Natural killer cell (primary cell): ENCODE measurements at regions not wholly inside any gene's neighbourhood (a gene's known extent, or its start where the extent isn't known, plus 50 kb on each side); places are given as distances from the start of the nearest gene placed in this dataset.

Experiments used
- ATAC-seq, 3 donors: fragments of 150-1000 bp in 2 of 3; fragments of 200-7000 bp in 1 of 3; cut with Tn5 transposase; 1 replicate in 1 of 3; 2 replicates in 2 of 3; pipeline ENCODE4 v1.10.0; 2021; ENCODE audit warnings: mild to moderate bottlenecking in 2 of 3, moderate library complexity in 2 of 3
- DNase-seq, 2 donors: peaks; one replicate each; pipeline versions ENCODE4 v3.0.0 to v3.0.0-alpha.2; 2013 to 2021; ENCODE audit warnings: mixed read lengths in 1 of 2
- H3K27ac ChIP-seq: one replicate; pipeline ENCODE4 v1.5.1; 2013; ENCODE audit warnings: mild to moderate bottlenecking, low read length
- H3K27me3 ChIP-seq: one replicate; pipeline ENCODE4 v1.6.1; 2013; ENCODE audit warnings: low read length; ENCODE audit not compliant: control insufficient read depth, insufficient read depth
- H3K36me3 ChIP-seq: one replicate; pipeline ENCODE4 v1.6.1; 2013; ENCODE audit warnings: low read length; ENCODE audit not compliant: control insufficient read depth, insufficient read depth
- H3K4me1 ChIP-seq: one replicate; pipeline ENCODE4 v1.6.1; 2013; ENCODE audit warnings: low read length; ENCODE audit not compliant: control insufficient read depth, insufficient read depth
- H3K4me3 ChIP-seq: one replicate; pipeline ENCODE4 v1.5.1; 2013; ENCODE audit warnings: low read length
- H3K9me3 ChIP-seq: one replicate; pipeline ENCODE4 v1.6.1; 2013; ENCODE audit warnings: low read length; ENCODE audit not compliant: control insufficient read depth, insufficient read depth
- H3K27ac Mint-ChIP-seq, 2 donors: one replicate each; pipeline ENCODE4 v1.8.0; 2022; ENCODE audit warnings: mild to moderate bottlenecking in 2 of 2, mixed read lengths in 2 of 2, moderate library complexity in 1 of 2
- H3K27me3 Mint-ChIP-seq, 2 donors: one replicate each; pipeline ENCODE4 v1.8.0; 2022; ENCODE audit warnings: low read depth in 2 of 2, mixed read lengths in 2 of 2
- H3K36me3 Mint-ChIP-seq: one replicate; pipeline ENCODE4 v1.8.0; 2022; ENCODE audit warnings: mixed read lengths
- H3K4me1 Mint-ChIP-seq, 2 donors: one replicate each; pipeline ENCODE4 v1.8.0; 2022; ENCODE audit warnings: mixed read lengths in 2 of 2
- H3K4me3 Mint-ChIP-seq: one replicate; pipeline ENCODE4 v1.8.0; 2022; ENCODE audit warnings: mild to moderate bottlenecking, moderate library complexity, mixed read lengths
- H3K9me3 Mint-ChIP-seq, 2 donors: one replicate each; pipeline ENCODE4 v1.8.0; 2022; ENCODE audit warnings: mixed read lengths in 2 of 2
- CTCF ChIP-seq: fragments of 200-600 bp; IDR thresholded peaks from one replicate; pipeline ENCODE4 v1.8.0; 2022; ENCODE audit warnings: antibody characterized with exemption
- WGBS: methylation state at CpG from one replicate; pipeline ENCODE4 v1.1.7; 2013; ENCODE audit warnings: missing lambda C conversion rate; ENCODE audit not compliant: insufficient coverage; 5-methylcytosine and 5-hydroxymethylcytosine counted together
- intact Hi-C: fragments of 100-400 bp; cut with micrococcal nuclease; formaldehyde crosslinking; loops from one replicate; pipeline ENCODE4 v1.14.2; 2022

- Mint-ChIP-seq H3K36me3 (peaks cover 7% of the 10 kb centered on the region), H3K4me1 (no peaks in the 10 kb centered on the region)
- intact Hi-C loops = no loop called here
These were observed 1109.1 kb downstream of the JRKL start for GRCh38 chr11:97498891-97499290.

GRCh38 chr11:97502201-97502600 lies 1112.4 kb downstream of the JRKL start:
- no peak overlapping the region for H3K27ac Mint-ChIP-seq

More at GRCh38 chr11:97498891-97499290, 1109.1 kb downstream of the JRKL start:
- no peaks in the 10 kb centered on the region for H3K9me3 ChIP-seq
- Mint-ChIP-seq H3K9me3 (peaks cover 11 to 26% of the 10 kb centered on the region in 2 donors), H3K4me3 (no peak overlapping the region), H3K27me3 (no peaks in the 10 kb centered on the region), H3K27ac (no peak overlapping the region)
- H3K4me3 ChIP-seq = no peak overlapping the region
- DNase-seq (no peak), ATAC-seq (no peak)
- WGBS = 80% methylated on average over 1 of the region's 2 CpGs
- no peaks in the 10 kb centered on the region for H3K4me1 ChIP-seq
- H3K27me3 ChIP-seq = no peaks in the 10 kb centered on the region
- H3K36me3 ChIP-seq = no peaks in the 10 kb centered on the region
- no peak overlapping the region for H3K27ac ChIP-seq
- TF ChIP-seq CTCF = no peak

GRCh38 chr11:97506076-97506759 lies 1116.4 kb downstream of the JRKL start:
- WGBS = 91% methylated on average over 2 of the region's 5 CpGs
- no peak overlapping the region for H3K27ac ChIP-seq
- H3K36me3 Mint-ChIP-seq = peaks cover 14% of the 10 kb centered on the region
- H3K4me3 Mint-ChIP-seq = no peak overlapping the region
- no peak overlapping the region for H3K4me3 ChIP-seq
- peaks cover 14 to 16% of the 10 kb centered on the region in 2 donors for H3K9me3 Mint-ChIP-seq
- ATAC-seq (no peak), DNase-seq (no peak)
- intact Hi-C loops = no loop called here
- H3K27me3 ChIP-seq = no peaks in the 10 kb centered on the region
- no peaks in the 10 kb centered on the region for H3K9me3 ChIP-seq
- no peaks in the 10 kb centered on the region for H3K36me3 ChIP-seq
- H3K27me3 Mint-ChIP-seq = no peaks in the 10 kb centered on the region
- H3K4me1 Mint-ChIP-seq = no peaks in the 10 kb centered on the region
- no peak overlapping the region for H3K27ac Mint-ChIP-seq
- TF ChIP-seq CTCF = no peak
- H3K4me1 ChIP-seq = no peaks in the 10 kb centered on the region

More at GRCh38 chr11:97502201-97502600, 1112.4 kb downstream of the JRKL start:
- Mint-ChIP-seq H3K9me3 (peaks cover 9 to 23% of the 10 kb centered on the region in 2 donors), H3K4me3 (no peak overlapping the region), H3K27me3 (no peaks in the 10 kb centered on the region), H3K4me1 (no peaks in the 10 kb centered on the region), H3K36me3 (peaks cover 7% of the 10 kb centered on the region)
- no peaks in the 10 kb centered on the region for H3K36me3 ChIP-seq
- no peak overlapping the region for H3K4me3 ChIP-seq
- no peaks in the 10 kb centered on the region for H3K4me1 ChIP-seq
- no peak for TF ChIP-seq CTCF
- intact Hi-C loops = no loop called here
- no peak overlapping the region for H3K27ac ChIP-seq
- H3K9me3 ChIP-seq = no peaks in the 10 kb centered on the region
- DNase-seq (no peak), ATAC-seq (no peak)
- no peaks in the 10 kb centered on the region for H3K27me3 ChIP-seq
- WGBS = 100% methylated on average over 1 of the region's 1 CpG

- DNase-seq = no peak
- Mint-ChIP-seq H3K27me3 (no peaks in the 10 kb centered on the region), H3K27ac (no peak overlapping the region), H3K36me3 (no peaks in the 10 kb centered on the region), H3K4me1 (no peaks in the 10 kb centered on the region), H3K9me3 (peaks cover 10 to 19% of the 10 kb centered on the region in 2 donors), H3K4me3 (no peak overlapping the region)
- 56% methylated on average over 1 of the region's 1 CpG for WGBS
- Histone ChIP-seq H3K27me3 (no peaks in the 10 kb centered on the region), H3K36me3 (no peaks in the 10 kb centered on the region), H3K4me1 (no peaks in the 10 kb centered on the region), H3K27ac (no peak overlapping the region), H3K4me3 (no peak overlapping the region), H3K9me3 (peaks cover 5% of the 10 kb centered on the region)
- intact Hi-C loops = no loop called here
- no peak for ATAC-seq
- no peak for TF ChIP-seq CTCF
These were observed 1124.6 kb downstream of the JRKL start for GRCh38 chr11:97514446-97514845.
